Kidney (tissue), 13 donors: ENCODE measurements at regions not wholly inside any gene's neighbourhood (a gene's known extent, or its start where the extent isn't known, plus 50 kb on each side); places are given as distances from the start of the nearest gene placed in this dataset.
"Not testable (repeated sequence)": the region's sequence is repeated elsewhere in the genome, so short reads cannot be mapped to it uniquely, and the experiment has no call there.

Experiments used
- DNase-seq, 5 donors: peaks; one replicate each; pipeline ENCODE4 v3.0.0-alpha.2; 2013 to 2020
- FAIRE-seq: peaks from 2 replicates; lab custom pipeline; 2012; peaks lifted over from hg19 to GRCh38; lab: Jason Lieb, UNC
- H3K27ac ChIP-seq, 2 donors: one replicate each; pipeline ENCODE4 v1.7.0; 2013; ENCODE audit warnings: low read depth in 2 of 2, low read length in 2 of 2, inconsistent platforms in 1 of 2
- H3K27me3 ChIP-seq: one replicate; pipeline ENCODE4 v1.7.1; 2013; ENCODE audit warnings: low read length, inconsistent platforms; ENCODE audit not compliant: control insufficient read depth, insufficient read depth
- H3K36me3 ChIP-seq, 3 donors: one replicate each; pipeline versions ENCODE4 v1.7.0 to v1.7.1; 2013; ENCODE audit warnings: low read length in 3 of 3, control low read depth in 1 of 3, inconsistent platforms in 1 of 3; ENCODE audit not compliant: insufficient read depth in 3 of 3, control insufficient read depth in 2 of 3
- H3K4me1 ChIP-seq, 3 donors: one replicate each; pipeline versions ENCODE4 v1.7.0 to v1.7.1; 2013; ENCODE audit warnings: low read length in 3 of 3, inconsistent platforms in 1 of 3, low read depth in 1 of 3; ENCODE audit not compliant: control insufficient read depth in 2 of 3, insufficient read depth in 2 of 3
- H3K4me3 ChIP-seq, 3 donors: one replicate each; pipeline versions ENCODE4 v1.7.0 to v1.8.1; 2013; ENCODE audit warnings: low read length in 3 of 3, control low read depth in 1 of 3, inconsistent platforms in 1 of 3
- H3K9ac ChIP-seq, 3 donors: one replicate each; pipeline versions ENCODE4 v1.7.0 to v1.7.1; 2013; ENCODE audit warnings: low read length in 3 of 3, control low read depth in 1 of 3, inconsistent platforms in 1 of 3
- H3K9me3 ChIP-seq, 3 donors: one replicate each; pipeline versions ENCODE4 v1.7.0 to v1.7.1; 2013; ENCODE audit warnings: low read length in 3 of 3, control low read depth in 1 of 3, inconsistent platforms in 1 of 3; ENCODE audit not compliant: control insufficient read depth in 2 of 3, insufficient read depth in 1 of 3
- intact Hi-C: fragments of 100-400 bp; cut with DNase I; formaldehyde crosslinking; loops from one replicate; pipeline ENCODE4 v1.11.1; 2022
- TF ChIP-seq, protein P1 (sequence below): IDR thresholded peaks from 3 replicates; pipeline ENCODE4 v1.5.1; 2012; ENCODE audit warnings: mild to moderate bottlenecking, moderate library complexity, borderline replicate concordance; ENCODE audit not compliant: insufficient read depth; ENCODE audit errors: extremely low read depth
- donor health status: control.
- donor health status: control.
- donor health status: control.
- donor health status: control.
- donor health status: control.
- donor health status: DM: yes; HTN: yes; CAD: no.
- donor health status: Normal renal cell carcinoma (clear cell type).

DNA sequence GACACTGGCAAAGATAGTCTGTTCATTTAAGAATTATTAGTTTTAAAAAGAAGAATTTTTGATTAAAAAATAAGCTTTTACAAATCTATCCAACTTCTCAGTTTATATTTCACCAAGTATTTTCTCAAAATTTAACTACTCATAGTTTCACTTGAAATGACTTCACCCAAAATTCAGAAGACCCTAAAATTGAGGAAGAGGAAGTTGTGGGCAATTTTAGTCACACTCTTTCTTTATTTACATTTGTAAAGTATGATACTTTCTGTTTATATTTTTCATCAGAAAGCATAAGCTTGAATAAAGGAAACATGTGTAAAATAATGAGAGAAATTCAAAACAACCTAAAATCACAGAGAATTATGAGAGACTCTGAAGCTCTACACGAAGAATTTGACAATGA lies 278.8 kb upstream of the MEIS1 start:
- DNase-seq (no peak), FAIRE-seq (no peak)
- TF ChIP-seq, protein P1, sequence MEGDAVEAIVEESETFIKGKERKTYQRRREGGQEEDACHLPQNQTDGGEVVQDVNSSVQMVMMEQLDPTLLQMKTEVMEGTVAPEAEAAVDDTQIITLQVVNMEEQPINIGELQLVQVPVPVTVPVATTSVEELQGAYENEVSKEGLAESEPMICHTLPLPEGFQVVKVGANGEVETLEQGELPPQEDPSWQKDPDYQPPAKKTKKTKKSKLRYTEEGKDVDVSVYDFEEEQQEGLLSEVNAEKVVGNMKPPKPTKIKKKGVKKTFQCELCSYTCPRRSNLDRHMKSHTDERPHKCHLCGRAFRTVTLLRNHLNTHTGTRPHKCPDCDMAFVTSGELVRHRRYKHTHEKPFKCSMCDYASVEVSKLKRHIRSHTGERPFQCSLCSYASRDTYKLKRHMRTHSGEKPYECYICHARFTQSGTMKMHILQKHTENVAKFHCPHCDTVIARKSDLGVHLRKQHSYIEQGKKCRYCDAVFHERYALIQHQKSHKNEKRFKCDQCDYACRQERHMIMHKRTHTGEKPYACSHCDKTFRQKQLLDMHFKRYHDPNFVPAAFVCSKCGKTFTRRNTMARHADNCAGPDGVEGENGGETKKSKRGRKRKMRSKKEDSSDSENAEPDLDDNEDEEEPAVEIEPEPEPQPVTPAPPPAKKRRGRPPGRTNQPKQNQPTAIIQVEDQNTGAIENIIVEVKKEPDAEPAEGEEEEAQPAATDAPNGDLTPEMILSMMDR: no peak
- intact Hi-C loops: no loop called here
- Histone ChIP-seq H3K36me3 (no peaks in the 10 kb centered on the region), H3K9ac (no peak overlapping the region), H3K9me3 (peaks cover 0 to 15% (median 4%) of the 10 kb centered on the region in 3 donors), H3K4me1 (no peaks in the 10 kb centered on the region), H3K27ac (no peak overlapping the region), H3K27me3 (no peaks in the 10 kb centered on the region), H3K4me3 (no peak overlapping the region)

DNA sequence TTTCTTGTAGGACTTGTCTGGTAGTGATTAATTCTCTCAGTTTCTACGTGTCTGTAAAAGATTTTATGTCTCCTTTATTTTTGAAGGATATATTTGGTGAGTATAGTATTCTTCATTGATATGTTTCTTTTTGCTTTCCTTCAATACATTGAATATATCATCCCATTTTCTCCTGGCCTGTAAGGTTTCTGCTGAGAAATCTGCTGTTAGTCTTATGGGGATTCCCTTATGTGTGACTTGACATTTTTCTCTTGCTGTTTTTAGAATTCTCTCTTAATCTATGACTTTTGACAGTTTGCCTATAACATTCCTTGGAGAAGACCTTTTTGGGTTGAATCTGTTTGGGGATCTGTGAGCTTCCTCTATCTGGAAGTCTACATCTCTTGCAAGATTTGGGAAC lies 281.0 kb upstream of the MEIS1 start:
- FAIRE-seq (no peak), DNase-seq (no peak)
- H3K27me3 ChIP-seq: no peaks in the 10 kb centered on the region
- no peak overlapping the region for H3K9ac ChIP-seq
- no peak overlapping the region for H3K27ac ChIP-seq
- no peak overlapping the region for H3K4me3 ChIP-seq
- peaks cover 0 to 15% (median 4%) of the 10 kb centered on the region in 3 donors for H3K9me3 ChIP-seq
- intact Hi-C loops: no loop called here
- TF ChIP-seq, protein P1: no peak
- no peaks in the 10 kb centered on the region for H3K36me3 ChIP-seq
- no peaks in the 10 kb centered on the region for H3K4me1 ChIP-seq

DNA sequence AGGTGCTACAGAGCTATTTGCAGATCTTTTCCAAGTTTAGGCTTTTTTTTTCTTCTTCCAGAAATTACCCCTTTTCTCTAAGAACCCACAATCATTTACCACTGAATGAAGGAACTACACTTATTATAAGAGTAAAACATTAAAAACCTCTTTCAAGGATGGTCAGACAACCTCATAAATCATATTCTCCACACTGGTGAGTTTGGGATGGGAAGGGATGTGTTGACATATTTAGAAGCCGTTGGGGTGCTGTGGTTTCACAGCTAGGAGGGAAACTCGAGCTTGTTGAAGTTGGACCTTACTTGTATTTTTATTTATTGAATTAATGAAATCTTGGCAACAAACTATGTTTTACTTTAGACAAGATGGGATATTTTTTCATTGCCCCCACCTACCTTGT lies 289.4 kb upstream of the MEIS1 start:
- intact Hi-C loops: no loop called here
- Histone ChIP-seq H3K27me3 (no peaks in the 10 kb centered on the region), H3K27ac (no peak overlapping the region), H3K36me3 (no peaks in the 10 kb centered on the region), H3K4me3 (no peak overlapping the region), H3K9me3 (no peaks in the 10 kb centered on the region), H3K9ac (no peak overlapping the region), H3K4me1 (no peaks in the 10 kb centered on the region)
- TF ChIP-seq, protein P1: no peak
- no peak for FAIRE-seq
- DNase-seq: no peak

DNA sequence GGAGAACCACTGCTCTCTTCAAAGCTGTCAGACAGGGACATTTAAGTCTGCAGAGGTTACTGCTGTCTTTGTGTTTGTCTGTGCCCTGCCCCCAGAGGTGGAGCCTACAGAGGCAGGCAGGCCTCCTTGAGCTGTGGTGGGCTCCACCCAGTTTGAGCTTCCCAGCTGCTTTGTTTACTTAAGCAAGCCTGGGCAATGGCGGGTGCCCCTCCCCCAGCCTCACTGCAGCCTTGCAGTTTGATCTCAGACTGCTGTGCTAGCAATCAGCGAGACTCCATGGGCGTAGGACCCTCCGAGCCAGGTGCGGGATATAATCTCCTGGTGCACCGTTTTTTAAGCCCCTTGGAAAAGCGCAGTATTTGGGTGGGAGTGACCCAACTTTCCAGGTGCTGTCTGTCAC lies 290.6 kb upstream of the MEIS1 start:
- H3K4me1 ChIP-seq, H3K9me3 ChIP-seq, intact Hi-C loops, FAIRE-seq, H3K9ac ChIP-seq, DNase-seq, H3K36me3 ChIP-seq, H3K27me3 ChIP-seq, H3K4me3 ChIP-seq, H3K27ac ChIP-seq: not testable (repeated sequence)
